H1 (cell line): ENCODE measurements at regions not wholly inside any gene's neighbourhood (a gene's known extent, or its start where the extent isn't known, plus 50 kb on each side); places are given as distances from the start of the nearest gene placed in this dataset.

Experiments used
- CTCF ChIA-PET: fragments of 300-600 bp; sonication (Branson Sonifier 250); formaldehyde crosslinking; loops from one replicate; lab custom pipeline; 2021; ENCODE audit not compliant: partially characterized antibody; lab: Charles Lee
- POLR2A ChIA-PET: fragments of 300-600 bp; sonication (Branson Sonifier 250); formaldehyde crosslinking; loops from one replicate; lab custom pipeline; 2021; ENCODE audit warnings: inconsistent platforms; ENCODE audit not compliant: partially characterized antibody; lab: Charles Lee
- DNase-seq, 2 experiments: peaks; one replicate each; pipeline versions ENCODE4 v3.0.0 to v3.0.0-alpha.2; 2010 to 2022; ENCODE audit warnings: low spot score in 2 of 2, low read depth in 1 of 2, mixed read lengths in 1 of 2
- FAIRE-seq: peaks from 2 replicates; lab custom pipeline; 2011; peaks lifted over from hg19 to GRCh38; lab: Jason Lieb, UNC
- H2AFZ ChIP-seq: 2 replicates; pipeline ENCODE4 v1.8.1; 2012; ENCODE audit warnings: low read length, inconsistent platforms
- H2AK5ac ChIP-seq: 2 replicates; pipeline ENCODE4 v1.6.1; 2013; ENCODE audit warnings: low read depth, low read length
- H2BK120ac ChIP-seq: replicated peaks from 2 replicates; pipeline ENCODE3; 2013; ENCODE audit warnings: low read depth, low read length, inconsistent platforms
- H2BK12ac ChIP-seq: 2 replicates; pipeline ENCODE4 v1.6.1; 2013; ENCODE audit warnings: low read depth, low read length
- H2BK15ac ChIP-seq: 2 replicates; pipeline ENCODE4 v1.6.1; 2013; ENCODE audit warnings: low read length
- H2BK20ac ChIP-seq: 2 replicates; pipeline ENCODE4 v1.6.1; 2013; ENCODE audit warnings: low read length
- H2BK5ac ChIP-seq: 2 replicates; pipeline ENCODE4 v1.6.1; 2013; ENCODE audit warnings: low read depth, low read length
- H3K14ac ChIP-seq: 2 replicates; pipeline ENCODE4 v1.6.1; 2013; ENCODE audit warnings: inconsistent platforms; ENCODE audit not compliant: insufficient read length
- H3K18ac ChIP-seq: 2 replicates; pipeline ENCODE4 v1.6.1; 2013; ENCODE audit warnings: low read length; ENCODE audit errors: extremely low read depth
- H3K23ac ChIP-seq: 2 replicates; pipeline ENCODE4 v1.6.1; 2013; ENCODE audit warnings: inconsistent platforms; ENCODE audit not compliant: insufficient read length
- H3K23me2 ChIP-seq: 2 replicates; pipeline ENCODE4 v1.6.1; 2013; ENCODE audit warnings: low read depth, low read length
- H3K27ac ChIP-seq: 2 replicates; pipeline ENCODE4 v1.6.1; 2011; ENCODE audit warnings: low read depth, low read length, inconsistent platforms
- H3K27me3 ChIP-seq, 4 experiments: replicated peaks in 1 of 4; 1 replicate in 1 of 4; 2 replicates in 3 of 4; pipeline versions ENCODE4 v1.6.1 to v1.8.1; 2011 to 2013; ENCODE audit warnings: low read length in 3 of 4, mild to moderate bottlenecking in 3 of 4, inconsistent platforms in 2 of 4, mixed read lengths in 2 of 4, moderate library complexity in 1 of 4; ENCODE audit not compliant: control insufficient read depth in 3 of 4, insufficient read depth in 3 of 4; ENCODE audit errors: extremely low read depth in 1 of 4
- H3K36me3 ChIP-seq, 4 experiments: 2 replicates each; pipeline versions ENCODE4 v1.6.1 to v1.8.1; 2011 to 2013; ENCODE audit warnings: mild to moderate bottlenecking in 4 of 4, low read length in 3 of 4, moderate library complexity in 2 of 4, control low read depth in 1 of 4, inconsistent platforms in 1 of 4; ENCODE audit not compliant: insufficient read depth in 4 of 4, control insufficient read depth in 2 of 4
- H3K4ac ChIP-seq: replicated peaks from 2 replicates; pipeline ENCODE3; 2013; ENCODE audit warnings: low read length, low read depth, mixed read lengths, inconsistent platforms; ENCODE audit not compliant: insufficient read length
- H3K4me1 ChIP-seq, 4 experiments: replicated peaks in 1 of 4; 1 replicate in 1 of 4; 2 replicates in 3 of 4; pipeline versions ENCODE4 v1.6.1 to v1.8.1; 2011 to 2013; ENCODE audit warnings: low read length in 3 of 4, inconsistent platforms in 2 of 4, mixed read lengths in 1 of 4; ENCODE audit not compliant: insufficient read depth in 4 of 4, control insufficient read depth in 3 of 4
- H3K4me2 ChIP-seq, 2 experiments: 2 replicates each; pipeline versions ENCODE4 v1.6.1 to v1.8.1; 2011 to 2013; ENCODE audit warnings: low read depth in 2 of 2, low read length in 2 of 2, control low read depth in 1 of 2, inconsistent platforms in 1 of 2, mild to moderate bottlenecking in 1 of 2; ENCODE audit not compliant: insufficient read depth in 1 of 2
- H3K4me3 ChIP-seq, 4 experiments: fragments of 200-600, 300-600 bp in 1 of 4; sonication (generic), shearing (Covaris generic), sonication (Bioruptor Twin) in 1 of 4; 2 replicates each; pipeline versions ENCODE4 v1.5.1 to v1.8.1; 2011 to 2016; ENCODE audit warnings: low read length in 4 of 4, low read depth in 3 of 4, control low read depth in 2 of 4, inconsistent platforms in 2 of 4, mild to moderate bottlenecking in 2 of 4, mixed read lengths in 1 of 4, moderate library complexity in 1 of 4; ENCODE audit not compliant: insufficient read depth in 2 of 4; ENCODE audit errors: extremely low read depth in 1 of 4
- H3K56ac ChIP-seq: replicated peaks from 2 replicates; pipeline ENCODE3; 2013; ENCODE audit warnings: low read depth, mild to moderate bottlenecking, mixed read lengths, low read length, inconsistent platforms; ENCODE audit not compliant: insufficient read length
- H3K79me1 ChIP-seq: 2 replicates; pipeline ENCODE4 v1.6.1; 2013; ENCODE audit warnings: low read depth, low read length, control low read depth
- H3K79me2 ChIP-seq, 2 experiments: 2 replicates each; pipeline versions ENCODE4 v1.6.1 to v1.8.1; 2012 to 2013; ENCODE audit warnings: low read length in 2 of 2, mild to moderate bottlenecking in 2 of 2, inconsistent platforms in 1 of 2; ENCODE audit not compliant: insufficient read depth in 2 of 2, control insufficient read depth in 1 of 2
- H3K9ac ChIP-seq, 4 experiments: replicated peaks in 1 of 4; 1 replicate in 1 of 4; 2 replicates in 3 of 4; pipeline versions ENCODE4 v1.6.1 to v1.8.1; 2011 to 2013; ENCODE audit warnings: low read depth in 3 of 4, low read length in 3 of 4, control low read depth in 2 of 4, mild to moderate bottlenecking in 2 of 4, moderate library complexity in 2 of 4, inconsistent platforms in 1 of 4; ENCODE audit errors: extremely low read depth in 1 of 4
- H3K9me3 ChIP-seq, 2 experiments: 2 replicates each; pipeline versions ENCODE4 v1.6.1 to v1.8.1; 2012 to 2013; ENCODE audit warnings: mild to moderate bottlenecking in 2 of 2, moderate library complexity in 2 of 2, control low read depth in 1 of 2, inconsistent platforms in 1 of 2, low read depth in 1 of 2, low read length in 1 of 2, mixed read lengths in 1 of 2; ENCODE audit not compliant: insufficient read depth in 2 of 2
- H4K20me1 ChIP-seq, 2 experiments: replicated peaks in 1 of 2; 2 replicates each; pipeline versions ENCODE3 to v1.8.1; 2011 to 2013; ENCODE audit warnings: inconsistent platforms in 2 of 2, low read length in 2 of 2, mild to moderate bottlenecking in 1 of 2; ENCODE audit not compliant: insufficient read depth in 2 of 2, control insufficient read depth in 1 of 2
- H4K5ac ChIP-seq: 2 replicates; pipeline ENCODE4 v1.6.1; 2013; ENCODE audit warnings: low read length, low read depth, mixed read lengths, inconsistent platforms; ENCODE audit not compliant: insufficient read length
- H4K8ac ChIP-seq: 2 replicates; pipeline ENCODE4 v1.8.0; 2013; ENCODE audit warnings: mild to moderate bottlenecking, moderate library complexity, low read length, inconsistent platforms; ENCODE audit not compliant: insufficient read depth; ENCODE audit errors: extremely low read depth
- H4K91ac ChIP-seq: replicated peaks from 2 replicates; pipeline ENCODE3; 2013; ENCODE audit warnings: low read length, mixed read lengths, inconsistent platforms; ENCODE audit not compliant: insufficient read length
- ATF3 ChIP-seq: IDR thresholded peaks from 2 replicates; pipeline ENCODE4 v1.6.1; 2011; ENCODE audit warnings: low read depth, mild to moderate bottlenecking, low read length; ENCODE audit not compliant: insufficient read depth
- CBX5 ChIP-seq: fragments of 300-800, 300-1000 bp; sonication (generic); IDR thresholded peaks from 2 replicates; pipeline ENCODE4 v1.7.1; 2016; ENCODE audit warnings: antibody characterized with exemption, low read length, low read depth
- CEBPB ChIP-seq: IDR thresholded peaks from 2 replicates; pipeline ENCODE4 v1.6.1; 2012; ENCODE audit warnings: low read depth, low read length
- MAFK ChIP-seq: IDR thresholded peaks from 2 replicates; pipeline ENCODE4 v1.6.1; 2012; ENCODE audit warnings: low read depth, mild to moderate bottlenecking, improper control_type of control experiment, low read length
- RAD21 ChIP-seq, 2 experiments: IDR thresholded peaks in 1 of 2; conservative IDR thresholded peaks in 1 of 2; 2 replicates each; pipeline ENCODE4 v1.6.1; 2011; ENCODE audit warnings: low read depth in 2 of 2, low read length in 2 of 2, improper control_type of control experiment in 1 of 2, inconsistent platforms in 1 of 2, mild to moderate bottlenecking in 1 of 2, moderate library complexity in 1 of 2
- RXRA ChIP-seq: IDR thresholded peaks from 2 replicates; pipeline ENCODE4 v1.6.1; 2011; ENCODE audit warnings: low read depth, mild to moderate bottlenecking, low read length, moderate library complexity; ENCODE audit not compliant: insufficient read depth
- SAP30 ChIP-seq: fragments of 300-600 bp; sonication (generic); IDR thresholded peaks from 2 replicates; pipeline ENCODE4 v1.7.1; 2012; ENCODE audit warnings: low read length, moderate library complexity, mild to moderate bottlenecking, inconsistent platforms; ENCODE audit not compliant: insufficient read depth, insufficient replicate concordance
- SUZ12 ChIP-seq: fragments of 200-600 bp; sonication (generic); IDR thresholded peaks from 2 replicates; pipeline ENCODE4 v1.6.1; 2012; ENCODE audit warnings: mild to moderate bottlenecking, inconsistent platforms, low read length, moderate library complexity, mixed read lengths
- TAF7 ChIP-seq: optimal IDR thresholded peaks from 2 replicates; pipeline ENCODE3; 2011; ENCODE audit warnings: low read depth, mild to moderate bottlenecking, inconsistent platforms, low read length, moderate library complexity, borderline replicate concordance
- TBP ChIP-seq: IDR thresholded peaks from 2 replicates; pipeline ENCODE4 v1.6.1; 2011; ENCODE audit warnings: low read depth, low read length, improper control_type of control experiment
- YY1 ChIP-seq: IDR thresholded peaks from 2 replicates; pipeline ENCODE4 v1.6.1; 2011; ENCODE audit warnings: low read depth, mild to moderate bottlenecking, low read length
- WGBS, 2 experiments: shearing (Covaris generic) in 1 of 2; methylation state at CpG; one replicate each; pipeline versions ENCODE4 v1.1.6 to v1.1.7; 2013 to 2015; ENCODE audit warnings: low lambda C conversion rate in 2 of 2, mixed read lengths in 2 of 2, inconsistent platforms in 1 of 2, low coverage in 1 of 2, missing lambda C conversion rate in 1 of 2; ENCODE audit not compliant: insufficient replicate concordance in 2 of 2, insufficient coverage in 1 of 2, insufficient read length in 1 of 2; ENCODE audit errors: extremely low coverage in 1 of 2, missing lambda C conversion rate in 1 of 2; 5-methylcytosine and 5-hydroxymethylcytosine counted together
- TF ChIP-seq, protein P1 (sequence below): IDR thresholded peaks from 2 replicates; pipeline ENCODE4 v1.6.1; 2012; ENCODE audit warnings: inconsistent platforms
- TF ChIP-seq, protein P2 (sequence below): IDR thresholded peaks from 2 replicates; pipeline ENCODE4 v1.6.1; 2011; ENCODE audit warnings: low read length, improper control_type of control experiment

- POLR2A ChIA-PET: no interaction called here
- no peak overlapping the region for H4K8ac ChIP-seq
- no peak overlapping the region for H3K4me3 ChIP-seq
- H2AFZ ChIP-seq: no peak overlapping the region
- no peak overlapping the region for H2BK120ac ChIP-seq
- H2BK5ac ChIP-seq: no peak overlapping the region
- no peak overlapping the region for H3K4me2 ChIP-seq
- no peak overlapping the region for H3K56ac ChIP-seq
- H2AK5ac ChIP-seq: no peak overlapping the region
- H2BK12ac ChIP-seq: no peak overlapping the region
- no peak overlapping the region for H4K5ac ChIP-seq
- no peak overlapping the region for H3K18ac ChIP-seq
- no peaks in the 10 kb centered on the region for H3K79me2 ChIP-seq
- H3K4me1 ChIP-seq: no peaks in the 10 kb centered on the region
- no peak overlapping the region for H3K27ac ChIP-seq
- no peaks in the 10 kb centered on the region for H4K20me1 ChIP-seq
- no peak for FAIRE-seq
- no peaks in the 10 kb centered on the region for H3K23me2 ChIP-seq
- H3K79me1 ChIP-seq: no peaks in the 10 kb centered on the region
- no peak overlapping the region for H4K91ac ChIP-seq
- H3K9me3 ChIP-seq: no peaks in the 10 kb centered on the region
- no peak overlapping the region for H2BK20ac ChIP-seq
- no peak overlapping the region for H3K14ac ChIP-seq
- H3K9ac ChIP-seq: no peak overlapping the region
- whole genome bisulfite sequencing, 2 experiments: 84 to 100% methylated on average over 1 to 5 of the region's 5 CpGs
- H3K4ac ChIP-seq: no peak overlapping the region
- no peak overlapping the region for H3K23ac ChIP-seq
- CTCF ChIA-PET: no interaction called here
- no peak overlapping the region for H2BK15ac ChIP-seq
- no peak for DNase-seq
- H3K36me3 ChIP-seq: no peaks in the 10 kb centered on the region
- H3K27me3 ChIP-seq: no peaks in the 10 kb centered on the region
- TF ChIP-seq CEBPB: no peak
- TF ChIP-seq, protein P1, sequence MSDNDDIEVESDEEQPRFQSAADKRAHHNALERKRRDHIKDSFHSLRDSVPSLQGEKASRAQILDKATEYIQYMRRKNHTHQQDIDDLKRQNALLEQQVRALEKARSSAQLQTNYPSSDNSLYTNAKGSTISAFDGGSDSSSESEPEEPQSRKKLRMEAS: no peak
- no peak for TF ChIP-seq YY1
- no peak for TF ChIP-seq CBX5
- no peak for TF ChIP-seq MAFK
- no peak for TF ChIP-seq ATF3
- TF ChIP-seq RXRA: no peak
- no peak for TF ChIP-seq TBP
- TF ChIP-seq, protein P2, sequence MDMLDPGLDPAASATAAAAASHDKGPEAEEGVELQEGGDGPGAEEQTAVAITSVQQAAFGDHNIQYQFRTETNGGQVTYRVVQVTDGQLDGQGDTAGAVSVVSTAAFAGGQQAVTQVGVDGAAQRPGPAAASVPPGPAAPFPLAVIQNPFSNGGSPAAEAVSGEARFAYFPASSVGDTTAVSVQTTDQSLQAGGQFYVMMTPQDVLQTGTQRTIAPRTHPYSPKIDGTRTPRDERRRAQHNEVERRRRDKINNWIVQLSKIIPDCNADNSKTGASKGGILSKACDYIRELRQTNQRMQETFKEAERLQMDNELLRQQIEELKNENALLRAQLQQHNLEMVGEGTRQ: no peak
- no peak for TF ChIP-seq SAP30
- no peak for TF ChIP-seq TAF7
- no peak for TF ChIP-seq RAD21 (IDR thresholded peaks at IDR 0.05 in 1 of 2, conservative IDR thresholded peaks at IDR 0.05 in 1 of 2; ENCODE audit: low read depth in 2 of 2, low read length in 2 of 2)
- no peak for TF ChIP-seq SUZ12
Measured at GRCh38 chr11:91078221-91078620, 855.4 kb upstream of the CHORDC1 start.
